Fibroblast of pulmonary artery (primary cell): ENCODE measurements at regions not wholly inside any gene's neighbourhood (a gene's known extent, or its start where the extent isn't known, plus 50 kb on each side); places are given as distances from the start of the nearest gene placed in this dataset.

Source experiments
- DNase-seq: peaks from one replicate; pipeline ENCODE4 v3.0.0-alpha.2; 2010; ENCODE audit warnings: low read depth
- H3K4me3 ChIP-seq: replicated peaks from 2 replicates; pipeline ENCODE4 v1.5.1; 2011; ENCODE audit warnings: low read depth, mild to moderate bottlenecking, control low read depth, low read length, moderate library complexity
- CTCF ChIP-seq: IDR thresholded peaks from 2 replicates; pipeline ENCODE4 v1.5.1; 2011; ENCODE audit warnings: mild to moderate bottlenecking, control low read depth, low read length, inconsistent platforms; ENCODE audit errors: missing control alignments

DNA sequence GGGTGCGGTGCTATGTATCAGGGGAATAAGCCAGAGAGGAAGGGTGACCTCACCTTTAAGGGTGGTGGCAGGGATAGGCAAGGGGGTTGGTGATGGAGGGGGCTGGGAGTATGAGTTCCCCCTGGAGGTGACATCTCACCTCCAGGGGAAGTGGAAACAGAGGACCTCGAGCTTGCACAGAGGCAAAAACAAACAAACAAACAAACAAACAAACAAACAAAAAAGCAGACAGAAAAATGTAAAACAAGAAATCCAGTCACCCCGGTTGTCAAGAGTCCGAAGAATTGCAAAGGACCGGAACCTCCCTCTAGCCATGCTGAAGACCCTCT is 112.2 kb upstream of the MYL2 start:
- no peak overlapping the region for H3K4me3 ChIP-seq
- no peak for DNase-seq
- TF ChIP-seq CTCF = no peak

GRCh38 chr12:111031916-111032590 is 111.7 kb upstream of the MYL2 start:
- no peak for DNase-seq
- no peak overlapping the region for H3K4me3 ChIP-seq
- no peak for TF ChIP-seq CTCF

- TF ChIP-seq CTCF = no peak
- no peak overlapping the region for H3K4me3 ChIP-seq
- DNase-seq = no peak
Measured at GRCh38 chr12:111030800-111031199, 110.4 kb upstream of the MYL2 start.

DNA sequence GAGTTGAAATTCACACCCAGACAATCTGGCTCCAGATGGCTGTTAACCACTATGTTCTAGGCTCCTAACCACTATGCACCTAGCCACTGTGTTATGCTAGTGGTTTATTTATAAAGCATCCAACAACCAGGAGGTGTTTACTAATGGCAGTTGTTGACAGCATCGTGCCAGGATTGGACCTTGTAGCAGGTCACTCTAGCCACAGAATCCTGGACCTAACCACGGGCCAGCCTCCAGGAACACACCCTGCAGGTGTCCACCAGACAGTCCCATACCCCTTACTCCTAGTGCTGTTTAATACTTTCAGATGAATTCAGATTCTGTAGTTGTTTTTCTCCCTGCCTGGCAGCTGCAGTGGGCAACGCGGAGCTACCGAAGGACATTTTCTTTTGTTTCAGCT is 109.4 kb upstream of the MYL2 start:
- DNase-seq = no peak
- H3K4me3 ChIP-seq = no peak overlapping the region
- no peak for TF ChIP-seq CTCF

- DNase-seq = no peak
- no peak overlapping the region for H3K4me3 ChIP-seq
- no peak for TF ChIP-seq CTCF
Measured at GRCh38 chr12:111029305-111029704, 108.9 kb upstream of the MYL2 start.

DNA sequence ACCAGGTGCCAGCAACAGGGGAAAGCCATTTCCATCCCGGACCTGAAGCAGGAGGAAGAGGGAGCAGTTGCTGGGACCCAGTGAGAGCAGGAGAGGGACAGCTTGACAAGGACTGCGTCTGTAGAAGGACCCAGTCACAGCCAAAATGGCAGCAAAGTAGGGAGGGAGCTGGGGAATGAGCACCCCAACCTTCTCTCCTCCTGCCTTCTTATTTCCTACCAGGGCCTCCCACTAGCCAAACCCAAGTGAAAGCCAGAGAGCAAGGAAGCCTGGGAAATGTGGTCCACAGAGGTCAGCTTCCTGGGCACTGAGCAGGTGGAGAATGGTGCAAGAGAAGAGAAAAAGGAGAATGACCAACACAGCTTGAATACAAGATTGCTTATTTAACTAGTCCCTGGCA is 108.5 kb upstream of the MYL2 start:
- TF ChIP-seq CTCF = no peak
- no peak for DNase-seq
- no peak overlapping the region for H3K4me3 ChIP-seq

- no peak for DNase-seq
- TF ChIP-seq CTCF = no peak
- no peak overlapping the region for H3K4me3 ChIP-seq
Measured at GRCh38 chr12:111027431-111027830, 107.1 kb upstream of the MYL2 start.
